Midbrain (tissue), 1 donor: ENCODE measurements at regions not wholly inside any gene's neighbourhood (a gene's known extent, or its start where the extent isn't known, plus 50 kb on each side); places are given as distances from the start of the nearest gene placed in this dataset.
"Not testable (repeated sequence)": the region's sequence is repeated elsewhere in the genome, so short reads cannot be mapped to it uniquely, and the experiment has no call there.

Experiments
- DNase-seq: peaks from one replicate; lab custom pipeline; 2025; lab: John Stamatoyannopoulos, UW

DNA sequence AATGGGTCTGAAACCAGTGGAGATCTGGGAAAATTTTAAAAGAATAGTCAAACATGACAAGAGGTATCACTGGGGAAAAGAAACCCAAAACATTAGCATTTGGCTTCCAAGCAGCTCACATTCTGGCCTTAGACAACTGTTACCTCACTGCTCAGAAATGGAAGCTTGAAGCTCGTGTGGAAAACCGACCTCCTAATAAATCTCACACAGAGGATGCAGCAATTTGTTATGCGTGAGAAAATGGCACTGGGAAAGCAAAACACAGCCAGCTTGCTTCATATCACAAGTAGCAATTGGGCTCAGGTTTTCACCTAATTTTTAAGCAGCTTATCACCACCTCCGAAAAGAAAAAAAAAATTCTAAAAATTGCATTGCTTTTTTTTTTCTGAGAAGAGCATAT lies 103.3 kb upstream of the TAS2R1 start:
- no peak for DNase-seq

DNA sequence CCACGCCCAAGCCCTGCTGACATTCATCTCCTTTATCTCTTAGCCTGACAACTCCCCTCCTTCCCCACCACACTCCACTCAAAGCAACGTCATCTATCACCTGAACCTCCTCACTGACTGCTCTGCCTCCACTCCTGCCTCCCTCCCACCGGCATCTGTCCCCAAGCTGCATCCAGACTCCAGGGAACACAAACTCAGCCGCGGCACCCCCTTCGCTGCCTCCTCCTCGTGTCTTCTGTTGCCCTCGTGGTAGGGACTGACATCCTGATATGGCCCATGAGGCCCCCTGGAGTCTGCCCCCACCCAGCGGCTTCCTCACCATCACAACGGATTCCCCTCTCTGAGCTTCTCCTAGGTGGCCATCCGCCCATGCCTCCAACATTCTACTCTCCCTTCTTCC lies 101.0 kb upstream of the TAS2R1 start:
- DNase-seq: no peak

DNA sequence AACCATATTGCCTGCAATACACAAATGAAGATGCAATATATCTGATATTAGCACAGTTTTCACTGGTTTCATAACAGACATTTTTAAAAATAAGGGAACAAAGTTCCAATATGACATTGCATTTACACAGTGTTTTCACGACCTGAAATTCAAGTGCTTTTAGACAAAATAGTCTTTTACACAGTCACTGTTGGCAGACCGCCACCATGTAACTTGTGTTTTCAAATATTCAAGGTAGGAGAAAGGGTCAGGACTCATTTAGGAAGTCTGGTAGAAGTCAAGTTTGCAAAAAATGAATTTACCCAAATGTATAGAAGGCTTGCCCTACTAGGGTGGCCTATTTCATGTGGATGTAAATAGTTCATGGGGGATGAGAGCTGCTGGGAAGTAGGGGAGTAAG lies 98.1 kb upstream of the TAS2R1 start:
- no peak for DNase-seq

DNA sequence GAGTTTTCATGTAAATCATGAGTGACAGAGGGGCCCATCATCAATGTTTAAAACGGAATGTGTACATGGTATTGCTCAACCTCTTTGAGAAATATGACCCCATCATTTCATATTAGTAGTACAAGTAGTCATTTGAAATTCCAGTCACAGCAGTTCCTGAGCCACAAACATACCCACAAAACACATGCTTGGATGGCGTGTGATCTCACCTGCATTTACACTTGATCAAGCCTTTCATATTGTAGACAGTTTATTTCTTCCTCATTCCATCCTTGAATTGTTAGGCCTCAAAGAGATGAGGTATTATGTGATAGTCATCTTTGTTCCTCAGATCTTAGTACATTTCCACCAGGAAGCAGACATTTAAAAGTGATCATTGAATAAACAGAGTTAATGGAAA lies 96.8 kb upstream of the TAS2R1 start:
- DNase-seq: no peak

DNA sequence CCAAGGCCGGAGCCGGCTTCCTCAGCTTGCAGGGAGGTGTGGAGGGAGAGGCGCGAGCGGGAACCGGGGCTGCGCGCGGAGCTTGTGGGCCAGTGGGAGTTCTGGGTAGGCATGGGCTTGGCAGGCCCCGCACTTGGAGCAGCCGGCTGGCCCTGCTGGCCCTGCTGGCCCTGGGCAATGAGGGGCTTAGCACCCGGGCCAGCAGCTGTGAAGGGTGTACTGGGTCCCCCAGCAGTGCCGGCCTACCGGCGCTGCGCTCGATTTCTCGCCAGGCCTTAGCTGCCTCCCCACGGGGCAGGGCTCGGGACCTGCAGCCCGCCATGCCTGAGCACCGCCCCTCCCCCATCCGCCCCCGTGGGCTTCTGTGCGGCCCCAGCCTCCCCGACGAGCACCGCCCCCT lies 95.1 kb upstream of the TAS2R1 start:
- not testable (repeated sequence) for DNase-seq

DNA sequence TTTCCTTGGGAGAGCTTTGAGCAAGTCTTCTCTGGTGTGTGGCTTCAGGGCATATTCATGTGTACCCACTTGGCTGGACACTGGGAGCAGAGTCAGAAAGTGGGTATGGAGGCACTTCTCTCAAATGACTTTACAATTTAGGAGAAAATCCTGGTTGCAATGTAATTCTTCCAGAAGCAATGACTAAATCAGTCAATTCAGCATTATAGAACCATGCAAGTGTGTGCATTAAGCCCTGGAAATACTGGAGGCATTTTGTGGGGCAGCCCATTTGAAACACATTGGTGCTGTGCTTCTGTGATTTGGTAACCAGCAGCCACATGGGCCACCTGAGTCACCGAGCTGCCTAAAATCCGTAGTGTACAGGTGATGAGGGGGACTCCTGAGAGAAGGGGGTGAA lies 94.6 kb upstream of the TAS2R1 start:
- DNase-seq: no peak

DNA sequence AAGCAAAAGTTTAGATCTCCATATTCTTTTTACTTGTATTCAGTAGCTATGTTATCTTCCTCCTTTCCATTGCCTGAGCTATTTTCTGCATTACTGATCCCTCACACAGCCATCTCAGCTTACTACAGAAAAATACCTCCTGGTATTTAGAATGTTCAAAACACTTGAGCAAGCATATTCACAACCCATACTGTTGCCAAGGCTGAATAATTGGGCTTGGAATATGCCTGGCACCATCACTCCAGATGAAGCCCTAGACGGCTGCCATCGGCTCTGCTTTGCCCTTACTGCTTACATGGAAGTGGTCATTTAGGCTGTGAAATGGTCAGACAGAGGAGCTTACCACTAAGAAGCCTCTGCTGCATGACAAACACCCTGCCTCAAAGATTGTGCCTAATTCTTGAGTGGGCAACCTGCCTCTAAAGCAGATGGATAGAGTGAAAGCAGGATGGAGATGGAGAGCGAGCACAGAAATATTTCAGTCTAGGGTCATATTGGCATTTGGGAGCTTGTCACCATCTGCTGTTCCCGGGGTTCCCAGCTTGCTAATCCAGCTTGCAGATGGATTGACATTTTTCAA lies 92.5 kb upstream of the TAS2R1 start:
- no peak for DNase-seq

DNA sequence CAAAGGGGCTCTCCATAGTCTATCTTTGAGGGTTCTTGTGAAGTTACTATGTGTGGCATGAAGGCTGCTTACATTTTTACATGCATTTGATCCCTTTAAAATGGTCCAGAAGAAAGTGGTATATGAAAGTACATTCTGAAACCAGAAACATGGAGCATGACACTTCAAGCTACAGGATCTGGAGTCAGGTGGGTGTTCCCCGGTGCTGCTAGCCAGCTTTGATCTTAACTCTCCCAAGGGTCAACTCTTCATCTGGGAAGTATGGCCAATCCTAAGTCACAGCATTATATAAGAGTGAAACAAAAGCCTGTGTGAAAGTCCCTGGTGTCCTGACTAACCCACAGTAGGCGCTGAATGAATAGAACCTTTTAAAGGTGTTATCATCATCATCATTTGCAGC lies 91.0 kb upstream of the TAS2R1 start:
- no peak for DNase-seq

DNA sequence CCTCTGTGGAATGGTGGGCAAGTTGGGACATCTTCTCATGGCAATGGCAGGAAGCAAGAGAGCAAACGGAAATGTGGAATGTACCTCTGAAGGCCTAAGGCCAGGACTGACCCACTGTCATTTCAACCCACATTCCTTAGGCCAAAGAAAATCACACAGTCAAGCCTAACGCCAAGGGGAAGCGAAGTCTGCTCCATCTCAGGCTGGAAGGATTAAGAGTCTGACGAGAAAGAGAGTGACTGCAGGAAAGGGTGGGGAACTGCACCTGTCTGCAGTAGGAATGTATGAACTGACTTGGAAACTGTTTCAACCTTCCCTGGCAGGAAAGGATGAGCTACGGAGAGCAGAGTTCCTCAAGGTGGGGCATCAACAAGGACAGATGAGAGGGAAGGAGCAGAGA lies 90.2 kb upstream of the TAS2R1 start:
- no peak for DNase-seq

DNA sequence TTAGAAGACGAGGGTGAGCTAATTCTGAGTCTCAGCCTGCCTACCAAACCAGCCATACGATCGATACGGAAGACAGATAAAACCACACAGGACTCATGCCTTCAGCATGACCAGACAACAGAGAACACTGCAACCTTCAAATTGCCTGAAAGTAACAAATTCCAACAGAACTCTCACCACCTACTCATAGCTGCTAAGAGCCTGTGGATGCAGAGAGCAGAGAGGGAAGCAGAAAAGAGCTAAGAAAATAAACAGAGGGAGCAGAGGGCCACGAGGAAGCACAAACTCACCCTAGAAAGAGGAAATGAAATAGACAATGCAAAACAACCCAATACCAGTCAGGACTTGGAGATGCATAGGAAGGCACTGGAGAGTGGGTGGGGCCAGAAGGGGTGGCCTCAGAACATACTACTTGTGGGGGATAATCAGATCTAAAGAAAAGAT lies 86.7 kb upstream of the TAS2R1 start:
- no peak for DNase-seq

DNA sequence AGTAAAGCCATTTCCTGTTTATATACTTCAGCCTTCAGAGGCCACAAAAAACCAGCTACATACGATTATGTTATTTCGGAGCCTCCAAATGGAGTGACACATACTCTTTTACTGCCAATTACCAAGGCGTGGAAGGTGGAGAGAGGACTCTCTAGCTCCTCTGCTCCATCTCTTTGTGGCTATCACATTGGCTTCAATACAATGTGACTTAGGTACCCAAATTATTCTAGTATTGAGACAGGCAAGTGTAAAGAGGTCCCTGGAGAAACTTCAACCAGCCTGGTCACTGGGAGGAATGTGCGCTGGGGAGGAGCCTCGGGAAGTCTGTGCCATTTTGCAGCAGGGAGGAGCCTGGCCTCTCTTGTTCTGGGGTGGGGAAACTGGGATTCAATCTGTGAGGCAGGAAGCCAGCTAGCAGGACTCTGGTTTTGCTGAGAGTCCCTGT lies 85.8 kb upstream of the TAS2R1 start:
- no peak for DNase-seq

DNA sequence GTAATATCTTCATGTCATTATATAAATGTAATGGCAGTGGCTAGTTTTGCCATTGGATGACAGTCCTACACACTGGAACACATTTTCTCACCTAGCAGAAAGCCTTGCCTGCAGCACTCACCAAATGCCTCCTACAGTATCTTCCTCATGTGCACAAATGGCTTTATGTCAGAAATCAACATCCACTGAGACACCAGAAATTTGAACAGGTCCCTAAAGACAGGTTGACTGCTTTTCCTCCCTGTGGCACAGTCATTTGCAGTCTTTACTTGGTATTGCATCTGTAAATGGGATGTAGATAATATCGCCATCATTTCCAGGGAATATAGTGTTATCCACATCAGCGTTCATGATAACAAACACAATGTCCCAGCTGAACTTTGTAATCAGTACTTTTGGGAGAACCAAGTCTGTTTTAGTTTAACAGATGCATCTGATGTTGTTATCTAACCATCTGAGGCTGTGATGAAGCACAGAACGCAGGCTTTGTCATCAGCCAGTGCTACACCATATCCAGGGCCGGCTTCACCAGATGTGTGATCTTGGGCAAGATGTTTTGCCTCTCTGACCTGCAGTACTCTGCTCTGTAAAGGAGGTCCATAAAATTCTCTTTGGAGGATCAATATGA lies 83.9 kb upstream of the TAS2R1 start:
- DNase-seq: no peak

DNA sequence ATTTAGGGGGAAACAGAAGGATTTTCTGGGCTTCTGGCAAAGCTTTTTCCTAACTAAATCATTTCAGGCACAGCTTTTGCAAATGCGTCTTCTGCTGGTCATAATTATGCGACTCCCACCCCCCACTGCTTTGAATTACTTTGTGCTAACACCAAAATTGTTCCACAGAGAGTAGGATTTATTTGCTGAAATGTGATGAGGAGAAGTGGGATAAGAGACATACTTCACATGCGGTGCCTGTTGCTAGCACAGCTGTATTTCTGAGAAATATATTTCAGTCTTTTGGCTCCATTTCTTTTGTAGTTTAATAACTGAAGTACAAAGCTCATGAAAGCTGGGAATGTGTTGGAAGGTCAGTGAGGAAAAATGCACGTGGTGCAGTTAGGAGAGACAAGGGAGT lies 83.2 kb upstream of the TAS2R1 start:
- no peak for DNase-seq

DNA sequence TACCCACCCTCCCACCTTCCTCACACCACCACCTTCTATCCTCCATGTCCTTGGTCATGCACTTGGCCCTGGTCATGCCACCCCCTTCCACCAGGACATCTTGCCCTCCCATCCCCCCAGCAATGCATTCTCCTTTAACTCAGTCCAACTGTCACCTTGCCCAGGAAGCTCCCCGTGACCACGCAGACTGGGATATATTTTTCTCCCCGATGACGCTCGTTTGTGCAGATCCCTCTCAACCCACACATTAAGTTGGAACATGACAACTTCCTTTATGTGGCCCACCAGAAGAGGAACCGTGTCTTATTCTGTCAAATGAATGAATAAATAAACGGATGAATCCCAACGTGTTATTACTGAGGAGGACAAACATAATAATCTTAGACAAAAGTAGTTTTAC lies 82.8 kb upstream of the TAS2R1 start:
- no peak for DNase-seq

DNA sequence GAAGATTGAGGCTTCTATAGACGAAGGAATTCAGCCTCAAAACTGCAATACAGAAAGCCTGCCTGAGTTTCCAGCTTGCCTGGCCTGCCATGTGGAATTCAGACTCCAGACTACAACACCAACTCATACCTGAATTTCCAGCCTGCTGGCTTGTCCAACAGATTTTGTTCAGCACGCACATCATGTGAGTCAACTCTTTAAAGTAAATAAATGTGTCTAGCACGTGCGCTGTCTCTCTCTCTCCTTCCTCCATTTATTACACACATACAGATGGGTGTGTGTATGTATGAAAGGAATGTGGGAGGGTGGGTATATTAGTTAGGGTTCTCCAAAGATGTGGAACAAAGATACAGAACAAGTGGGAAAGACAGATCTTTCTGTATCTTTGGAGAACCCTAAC lies 82.4 kb upstream of the TAS2R1 start:
- no peak for DNase-seq

DNA sequence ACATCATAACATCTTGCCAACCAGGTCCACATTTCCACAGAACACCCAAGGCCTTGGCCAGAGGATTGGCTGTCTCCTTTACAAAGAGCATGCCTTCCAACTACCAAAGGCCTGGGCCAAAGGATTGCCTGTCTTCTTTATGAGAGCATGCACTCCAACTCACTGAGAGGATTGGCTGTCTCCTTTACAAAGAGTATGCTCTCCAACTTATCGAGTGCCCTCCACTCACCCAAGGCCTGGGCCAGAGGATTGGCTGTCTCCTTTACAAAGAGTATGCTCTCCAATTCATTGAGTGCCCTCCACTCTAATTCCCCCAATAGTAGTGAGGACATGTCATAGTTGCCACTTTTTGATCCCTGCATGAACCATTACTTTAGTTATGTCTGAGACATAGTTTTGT lies 79.9 kb upstream of the TAS2R1 start:
- DNase-seq: no peak

DNA sequence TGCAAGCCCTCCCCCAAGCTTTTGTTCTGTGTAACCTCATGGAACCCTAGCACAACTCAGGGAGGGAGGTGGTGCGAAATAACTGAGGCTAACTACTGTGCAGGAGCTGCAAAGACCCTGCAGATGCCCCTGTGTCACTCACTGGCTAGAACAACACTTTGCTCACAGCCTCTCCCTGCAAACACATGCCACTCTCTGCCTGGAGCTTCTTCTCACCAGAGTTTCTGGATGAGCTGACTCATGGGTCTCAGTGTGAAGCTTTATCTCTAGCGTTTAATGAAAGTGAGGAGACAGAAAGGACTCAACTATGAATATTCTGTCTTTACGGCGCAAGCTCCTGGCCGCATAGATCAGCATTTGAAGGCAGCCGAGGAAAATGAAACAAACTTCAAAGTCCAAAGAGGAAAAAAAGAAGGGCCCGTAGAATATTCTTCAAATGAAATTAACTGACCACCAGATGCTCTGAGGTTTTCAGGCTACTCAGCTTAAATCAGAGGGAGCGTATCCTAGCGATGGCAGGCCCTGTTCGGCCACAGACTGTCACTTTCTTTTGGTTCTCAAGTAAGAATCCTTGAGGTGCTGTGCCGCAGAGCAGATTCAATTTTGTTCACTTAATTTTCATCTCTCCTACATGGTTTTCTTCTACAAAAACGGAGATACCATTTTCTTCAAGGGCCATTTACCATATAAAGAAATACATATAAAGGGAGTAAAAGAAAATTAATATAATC lies 77.7 kb upstream of the TAS2R1 start:
- no peak for DNase-seq

DNA sequence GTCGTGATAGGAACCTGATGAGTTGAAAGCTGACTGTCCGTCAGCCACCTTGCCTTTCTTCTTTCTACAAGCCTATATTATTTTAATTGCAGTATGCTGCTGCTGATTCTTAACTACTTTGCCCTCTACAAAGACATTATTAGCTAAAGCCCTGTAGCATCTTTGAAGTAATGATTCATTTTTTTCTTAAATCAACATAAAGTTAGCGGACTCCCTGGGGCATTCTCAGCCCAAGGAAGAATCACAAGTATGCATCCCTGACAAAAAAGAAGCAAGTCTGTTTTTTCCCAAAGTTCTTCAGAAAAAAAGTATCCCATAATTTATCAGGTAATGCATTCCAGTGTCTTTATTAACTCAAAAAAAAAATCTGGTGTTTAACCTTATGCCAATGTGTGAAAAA lies 69.5 kb upstream of the TAS2R1 start:
- DNase-seq: no peak

DNA sequence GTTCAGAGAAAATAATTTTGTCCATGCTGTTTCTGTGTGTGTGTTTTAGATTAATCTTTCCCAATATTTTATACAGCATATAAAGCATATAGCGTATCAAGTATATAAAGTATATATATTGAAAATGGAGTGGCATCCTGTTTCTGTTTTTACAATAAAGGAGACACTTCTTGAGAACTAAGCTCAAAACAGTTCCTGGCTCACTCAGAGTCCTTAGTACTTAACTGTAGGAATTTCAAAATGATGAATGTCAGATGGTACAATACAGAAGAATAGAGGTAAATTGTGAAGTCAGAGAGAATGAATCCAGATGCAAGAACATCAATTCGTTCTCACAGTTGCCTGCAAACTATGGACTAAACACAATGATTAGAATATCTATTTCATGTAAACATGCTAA lies 68.7 kb upstream of the TAS2R1 start:
- DNase-seq: no peak

DNA sequence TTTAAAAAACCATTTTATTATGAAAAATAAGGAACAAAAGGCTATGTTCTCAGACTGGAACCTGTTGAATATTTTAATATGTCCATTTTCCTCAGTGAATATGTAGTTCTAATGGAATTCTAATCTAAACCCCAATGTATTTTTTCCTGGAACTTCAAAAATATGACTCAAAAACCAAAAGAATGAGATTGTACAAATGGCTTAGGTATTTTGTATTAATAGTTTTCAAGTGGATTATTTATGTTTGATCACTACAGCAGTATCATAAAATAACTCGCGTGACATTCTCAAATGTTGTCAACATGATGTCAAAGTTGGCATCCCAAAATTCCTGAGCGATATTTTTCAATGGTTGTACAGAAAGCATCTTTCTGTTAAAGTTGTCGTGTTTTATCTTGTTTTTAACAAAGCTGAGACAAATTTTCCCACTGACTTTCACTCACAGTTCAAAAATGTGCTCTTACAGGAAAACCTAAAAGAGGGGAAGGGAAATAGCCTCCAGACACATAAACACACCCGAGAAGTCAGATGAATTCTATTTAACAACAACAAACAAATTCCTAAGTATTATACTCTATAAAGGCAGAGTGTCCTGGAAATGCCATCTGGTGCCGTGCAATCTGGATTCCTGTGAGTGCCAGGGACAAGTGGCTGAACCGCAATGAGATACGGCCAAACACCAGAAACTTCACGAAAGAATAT lies 68.1 kb upstream of the TAS2R1 start:
- DNase-seq: no peak

DNA sequence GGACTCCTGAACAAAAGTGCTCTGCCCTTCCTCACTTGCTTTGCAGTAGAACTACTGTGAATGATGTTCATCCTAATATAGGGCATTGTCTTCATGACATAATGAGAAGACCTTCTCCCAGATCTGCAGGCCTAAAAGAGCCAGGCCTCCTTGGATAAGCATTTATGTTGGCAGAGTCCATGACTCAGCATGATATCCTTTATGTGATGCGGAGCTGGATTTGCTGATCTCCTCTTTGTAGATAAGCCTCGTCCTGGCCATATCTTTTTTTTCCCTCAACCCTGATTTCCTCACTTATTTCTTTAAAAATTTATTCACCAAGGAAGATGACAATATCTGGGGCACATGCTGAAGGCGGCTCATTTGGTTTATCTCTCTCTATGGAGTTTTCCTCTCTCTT lies 62.4 kb upstream of the TAS2R1 start:
- DNase-seq: no peak

DNA sequence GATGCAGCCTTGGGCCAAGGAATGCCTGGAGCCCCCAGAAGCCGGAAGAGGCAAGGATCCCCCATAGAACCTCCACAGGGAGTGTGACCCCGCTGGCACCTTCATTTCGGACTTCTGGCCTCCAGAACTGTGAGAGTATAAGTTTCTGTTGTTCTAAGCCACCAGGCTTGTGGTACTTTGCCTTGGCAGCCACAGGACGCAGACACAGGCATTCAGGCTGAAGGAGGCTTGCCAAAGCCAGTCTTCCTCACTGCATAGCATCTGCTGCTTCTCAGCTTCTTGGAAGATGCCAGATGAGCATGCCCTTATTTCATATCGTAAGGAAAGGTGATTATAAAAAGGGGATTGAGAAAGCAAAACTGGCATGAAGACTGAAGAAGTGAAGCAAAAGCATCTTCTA lies 61.1 kb upstream of the TAS2R1 start:
- DNase-seq: no peak

DNA sequence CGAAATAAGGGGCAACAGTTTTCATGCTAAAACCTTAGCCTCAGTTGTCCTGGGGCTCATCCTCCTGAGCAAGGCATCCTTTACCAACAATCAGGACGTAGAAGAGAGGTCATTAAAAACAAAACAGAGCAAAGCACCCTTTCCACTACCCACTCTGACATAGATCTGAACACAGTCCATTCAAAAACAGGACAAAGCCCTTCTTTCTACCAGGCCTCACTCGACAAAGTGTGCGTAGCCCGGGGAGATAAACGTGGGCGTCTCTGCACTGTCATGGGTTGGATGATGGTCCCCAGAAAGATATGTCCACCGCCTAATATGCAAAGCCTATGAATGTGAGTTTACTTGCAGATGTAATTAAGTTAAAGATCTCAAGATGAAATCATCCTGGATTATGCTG lies 60.6 kb upstream of the TAS2R1 start:
- no peak for DNase-seq
